Liver (tissue), 3 donors: ENCODE measurements at regions not wholly inside any gene's neighbourhood (a gene's known extent, or its start where the extent isn't known, plus 50 kb on each side); places are given as distances from the start of the nearest gene placed in this dataset.

Experiments used
- CTCF ChIP-seq: fragments of 150-350 bp; IDR thresholded peaks from 2 replicates; pipeline ENCODE4 v1.5.1; 2017; ENCODE audit warnings: improper control_type of control experiment, low read depth, low read length; ENCODE audit not compliant: missing input control
- EGR1 ChIP-seq, 2 donors: IDR thresholded peaks; 2 replicates each; pipeline ENCODE4 v1.6.1; 2016 to 2018; ENCODE audit warnings: antibody characterized with exemption in 2 of 2, low read depth in 2 of 2
- GABPA ChIP-seq, 2 donors: IDR thresholded peaks in 1 of 2; conservative IDR thresholded peaks in 1 of 2; 2 replicates each; pipeline ENCODE4 v1.6.1; 2016; ENCODE audit warnings: antibody characterized with exemption in 2 of 2, mild to moderate bottlenecking in 1 of 2, moderate library complexity in 1 of 2
- TAF1 ChIP-seq: conservative IDR thresholded peaks from 2 replicates; pipeline ENCODE4 v1.6.1; 2016; ENCODE audit warnings: antibody characterized with exemption, mild to moderate bottlenecking
- ZBTB33 ChIP-seq: IDR thresholded peaks from 2 replicates; pipeline ENCODE4 v1.6.1; 2016; ENCODE audit warnings: antibody characterized with exemption
- TF ChIP-seq, protein P1 (sequence below): IDR thresholded peaks from 2 replicates; pipeline ENCODE4 v1.6.1; 2016; ENCODE audit warnings: antibody characterized with exemption, mild to moderate bottlenecking
- donor health status: healthy.
- donor health status: healthy.

GRCh38 chr10:130576427-130576826 is 440.2 kb downstream of the GLRX3 start:
- TF ChIP-seq EGR1 (IDR thresholded peaks at IDR 0.05; ENCODE audit: low read depth in 2 of 2): no peak
- TF ChIP-seq ZBTB33: no peak
- TF ChIP-seq TAF1: no peak
- TF ChIP-seq, protein P1, sequence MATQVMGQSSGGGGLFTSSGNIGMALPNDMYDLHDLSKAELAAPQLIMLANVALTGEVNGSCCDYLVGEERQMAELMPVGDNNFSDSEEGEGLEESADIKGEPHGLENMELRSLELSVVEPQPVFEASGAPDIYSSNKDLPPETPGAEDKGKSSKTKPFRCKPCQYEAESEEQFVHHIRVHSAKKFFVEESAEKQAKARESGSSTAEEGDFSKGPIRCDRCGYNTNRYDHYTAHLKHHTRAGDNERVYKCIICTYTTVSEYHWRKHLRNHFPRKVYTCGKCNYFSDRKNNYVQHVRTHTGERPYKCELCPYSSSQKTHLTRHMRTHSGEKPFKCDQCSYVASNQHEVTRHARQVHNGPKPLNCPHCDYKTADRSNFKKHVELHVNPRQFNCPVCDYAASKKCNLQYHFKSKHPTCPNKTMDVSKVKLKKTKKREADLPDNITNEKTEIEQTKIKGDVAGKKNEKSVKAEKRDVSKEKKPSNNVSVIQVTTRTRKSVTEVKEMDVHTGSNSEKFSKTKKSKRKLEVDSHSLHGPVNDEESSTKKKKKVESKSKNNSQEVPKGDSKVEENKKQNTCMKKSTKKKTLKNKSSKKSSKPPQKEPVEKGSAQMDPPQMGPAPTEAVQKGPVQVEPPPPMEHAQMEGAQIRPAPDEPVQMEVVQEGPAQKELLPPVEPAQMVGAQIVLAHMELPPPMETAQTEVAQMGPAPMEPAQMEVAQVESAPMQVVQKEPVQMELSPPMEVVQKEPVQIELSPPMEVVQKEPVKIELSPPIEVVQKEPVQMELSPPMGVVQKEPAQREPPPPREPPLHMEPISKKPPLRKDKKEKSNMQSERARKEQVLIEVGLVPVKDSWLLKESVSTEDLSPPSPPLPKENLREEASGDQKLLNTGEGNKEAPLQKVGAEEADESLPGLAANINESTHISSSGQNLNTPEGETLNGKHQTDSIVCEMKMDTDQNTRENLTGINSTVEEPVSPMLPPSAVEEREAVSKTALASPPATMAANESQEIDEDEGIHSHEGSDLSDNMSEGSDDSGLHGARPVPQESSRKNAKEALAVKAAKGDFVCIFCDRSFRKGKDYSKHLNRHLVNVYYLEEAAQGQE: no peak
- no peak for TF ChIP-seq GABPA (IDR thresholded peaks at IDR 0.05 in 1 of 2, conservative IDR thresholded peaks at IDR 0.05 in 1 of 2)
- no peak for TF ChIP-seq CTCF
